GM12878 (cell line): ENCODE measurements at regions not wholly inside any gene's neighbourhood (a gene's known extent, or its start where the extent isn't known, plus 50 kb on each side); places are given as distances from the start of the nearest gene placed in this dataset.

Source experiments
- ATAC-seq: fragments of 200-7000 bp; cut with Tn5 transposase; 3 replicates; pipeline ENCODE4 v1.9.1; 2020; ENCODE audit warnings: mild to moderate bottlenecking, moderate library complexity
- BruUV-seq: library from RNA; stranded (reverse); fragments of 400-500 nt; replicated peaks from 2 replicates; lab custom pipeline; 2021; lab: Mats Ljungman, UMichigan
- CTCF ChIA-PET: fragments of 300-600 bp; sonication (Branson Sonifier 250); formaldehyde crosslinking; extraction: SDS; loops from one replicate; lab custom pipeline; 2021; ENCODE audit warnings: inconsistent platforms; lab: Yijun Ruan, JAX
- POLR2A ChIA-PET: fragments of 350-600 bp; formaldehyde crosslinking; extraction: SDS; loops from one replicate; lab custom pipeline; 2021; ENCODE audit warnings: inconsistent platforms; lab: Charles Lee
- RAD21 ChIA-PET: fragments of 300-600 bp; sonication (Branson Sonifier 250); formaldehyde crosslinking; loops from one replicate; lab custom pipeline; 2023; ENCODE audit warnings: antibody characterized with exemption; ENCODE audit not compliant: unreplicated experiment; lab: Charles Lee
- SMC1A ChIA-PET: fragments of 300-600 bp; sonication (Branson Sonifier 250); formaldehyde crosslinking; loops from one replicate; lab custom pipeline; 2023; ENCODE audit not compliant: unreplicated experiment, uncharacterized antibody; lab: Charles Lee
- DNase-seq: peaks from one replicate; pipeline ENCODE4 v3.0.0-alpha.2; 2011; ENCODE audit warnings: low read depth, low spot score
- FAIRE-seq: peaks from 3 replicates; lab custom pipeline; 2011; peaks lifted over from hg19 to GRCh38; lab: Jason Lieb, UNC
- H2AFZ ChIP-seq: 2 replicates; pipeline ENCODE4 v1.6.0; 2011; ENCODE audit warnings: low read depth, low read length, control low read depth; ENCODE audit not compliant: control insufficient read depth
- H3K27ac ChIP-seq: 2 replicates; pipeline ENCODE4 v1.5.1; 2011; ENCODE audit warnings: control low read depth; ENCODE audit not compliant: control insufficient read depth, insufficient read depth
- H3K27me3 ChIP-seq, 2 experiments: replicated peaks in 1 of 2; 2 replicates each; pipeline versions ENCODE4 v1.6.0 to v1.6.1; 2011; ENCODE audit warnings: low read length in 1 of 2; ENCODE audit not compliant: control insufficient read depth in 2 of 2, insufficient read depth in 2 of 2
- H3K36me3 ChIP-seq, 2 experiments: 2 replicates each; pipeline ENCODE4 v1.5.1; 2011; ENCODE audit warnings: low read length in 1 of 2; ENCODE audit not compliant: control insufficient read depth in 2 of 2, insufficient read depth in 2 of 2
- H3K4me1 ChIP-seq: 2 replicates; pipeline ENCODE4 v1.6.1; 2011; ENCODE audit warnings: mild to moderate bottlenecking, low read length, moderate library complexity, mixed read lengths; ENCODE audit not compliant: control insufficient read depth, insufficient read depth
- H3K4me2 ChIP-seq: 2 replicates; pipeline ENCODE4 v1.6.0; 2011; ENCODE audit warnings: control low read depth; ENCODE audit not compliant: control insufficient read depth, insufficient read depth
- H3K4me3 ChIP-seq: fragments of 200-600 bp; sonication (generic); 2 replicates; pipeline ENCODE4 v1.5.1; 2016
- H3K79me2 ChIP-seq: 2 replicates; pipeline ENCODE4 v1.6.0; 2011; ENCODE audit warnings: low read length; ENCODE audit not compliant: control insufficient read depth, insufficient read depth
- H3K9ac ChIP-seq: 2 replicates; pipeline ENCODE4 v1.8.0; 2011; ENCODE audit warnings: low read length, control low read depth, mixed read lengths; ENCODE audit not compliant: control insufficient read depth, insufficient read depth
- H3K9me3 ChIP-seq: replicated peaks from 3 replicates; pipeline ENCODE4 v1.5.1; 2011; ENCODE audit warnings: mild to moderate bottlenecking, low read length; ENCODE audit not compliant: control insufficient read depth, insufficient read depth
- H4K20me1 ChIP-seq: 2 replicates; pipeline ENCODE4 v1.6.0; 2011; ENCODE audit not compliant: control insufficient read depth, insufficient read depth
- CBX5 ChIP-seq: sonication (generic); IDR thresholded peaks from 2 replicates; pipeline ENCODE4 v1.6.1; 2016; ENCODE audit warnings: low read depth, moderate library complexity, mild to moderate bottlenecking, inconsistent platforms
- ETV6 ChIP-seq, 2 experiments: fragments of 450-650 bp in 1 of 2; IDR thresholded peaks in 1 of 2; conservative IDR thresholded peaks in 1 of 2; 2 replicates each; pipeline ENCODE4 v1.6.1; 2014; ENCODE audit warnings: antibody characterized with exemption in 1 of 2, borderline replicate concordance in 1 of 2, low read depth in 1 of 2, mild to moderate bottlenecking in 1 of 2, moderate library complexity in 1 of 2
- JUNB ChIP-seq: IDR thresholded peaks from 2 replicates; pipeline ENCODE4 v1.6.1; 2016; ENCODE audit warnings: antibody characterized with exemption, mild to moderate bottlenecking
- MTA3 ChIP-seq: IDR thresholded peaks from 2 replicates; pipeline ENCODE4 v1.6.1; 2012; ENCODE audit warnings: low read length, inconsistent platforms, borderline replicate concordance
- MXI1 ChIP-seq: fragments of 150-350 bp; IDR thresholded peaks from 2 replicates; pipeline ENCODE4 v1.6.1; 2011; ENCODE audit warnings: low read depth, mild to moderate bottlenecking, inconsistent platforms, low read length, improper control_type of control experiment
- NFXL1 ChIP-seq: fragments of 450-650 bp; IDR thresholded peaks from 2 replicates; pipeline ENCODE4 v1.6.1; 2017; ENCODE audit warnings: antibody characterized with exemption, mild to moderate bottlenecking, borderline replicate concordance
- SMC3 ChIP-seq: IDR thresholded peaks from 2 replicates; pipeline ENCODE4 v1.6.1; 2011; ENCODE audit warnings: low read length, improper control_type of control experiment, borderline replicate concordance
- STAT3 ChIP-seq: IDR thresholded peaks from 2 replicates; pipeline ENCODE4 v1.6.1; 2011; ENCODE audit warnings: low read depth, low read length, improper control_type of control experiment
- YY1 ChIP-seq: IDR thresholded peaks from 2 replicates; pipeline ENCODE4 v1.6.1; 2011; ENCODE audit warnings: low read depth, mild to moderate bottlenecking, low read length
- ZNF217 ChIP-seq: fragments of 450-650 bp; IDR thresholded peaks from 2 replicates; pipeline ENCODE4 v1.6.1; 2017; ENCODE audit warnings: antibody characterized with exemption, mild to moderate bottlenecking
- ZSCAN29 ChIP-seq: fragments of 450-650 bp; IDR thresholded peaks from 2 replicates; pipeline ENCODE4 v1.6.1; 2017; ENCODE audit warnings: mild to moderate bottlenecking, moderate library complexity
- ZZZ3 ChIP-seq: IDR thresholded peaks from 2 replicates; pipeline ENCODE4 v1.6.1; 2011; ENCODE audit warnings: low read depth; ENCODE audit not compliant: control insufficient read depth, insufficient read length
- WGBS: methylation state at CpG from one replicate; pipeline ENCODE4 v1.1.6; 2016; ENCODE audit warnings: low lambda C conversion rate; ENCODE audit not compliant: insufficient replicate concordance, insufficient coverage; ENCODE audit errors: missing lambda C conversion rate; 5-methylcytosine and 5-hydroxymethylcytosine counted together
- in situ Hi-C: fragments of 300-500 bp; cut with MboI; formaldehyde crosslinking; loops from 9 replicates; pipeline ENCODE4 v1.14.3; 2018; ENCODE audit warnings: mixed read lengths
- intact Hi-C: fragments of 100-400 bp; cut with micrococcal nuclease; formaldehyde crosslinking; loops from one replicate; pipeline ENCODE4 v1.14.2; 2022; ENCODE audit not compliant: unreplicated experiment
- TF ChIP-seq, protein P1 (sequence below): IDR thresholded peaks from 2 replicates; pipeline ENCODE4 v1.6.1; 2011; ENCODE audit warnings: borderline replicate concordance, low read depth, mild to moderate bottlenecking, moderate library complexity, mixed read lengths, low read length; ENCODE audit not compliant: insufficient read depth; ENCODE audit errors: extremely low read length
- TF ChIP-seq, protein P2 (sequence below): IDR thresholded peaks from 2 replicates; pipeline ENCODE4 v1.6.1; 2012; ENCODE audit warnings: low read length, inconsistent platforms
- TF ChIP-seq, protein P3 (sequence below): IDR thresholded peaks from 2 replicates; pipeline ENCODE4 v1.6.1; 2011; ENCODE audit warnings: borderline replicate concordance, low read depth, mild to moderate bottlenecking, moderate library complexity, low read length; ENCODE audit not compliant: insufficient read depth, poor library complexity, severe bottlenecking

DNA sequence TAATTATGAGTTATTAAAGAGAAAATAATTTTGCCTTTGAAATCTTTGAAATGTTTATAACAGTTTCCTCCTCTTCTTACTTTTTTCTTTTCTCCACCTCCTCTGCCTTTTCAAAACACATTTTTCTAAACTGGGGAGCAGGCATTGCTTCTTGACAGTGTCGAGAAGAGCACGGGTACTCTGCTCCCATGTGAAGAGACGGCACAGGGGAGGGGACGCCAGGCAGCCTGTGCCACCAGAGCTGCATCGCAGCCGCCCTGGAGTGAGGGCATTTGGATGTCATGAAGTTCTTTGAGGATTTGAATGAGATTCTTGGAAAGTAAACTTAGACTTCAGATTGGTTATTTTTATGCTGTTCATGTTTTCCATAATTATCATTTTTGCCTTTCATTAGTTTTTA is 149.7 kb downstream of the ACTR3B start (continued):
- TF ChIP-seq ZZZ3, result no peak
- TF ChIP-seq, protein P1, sequence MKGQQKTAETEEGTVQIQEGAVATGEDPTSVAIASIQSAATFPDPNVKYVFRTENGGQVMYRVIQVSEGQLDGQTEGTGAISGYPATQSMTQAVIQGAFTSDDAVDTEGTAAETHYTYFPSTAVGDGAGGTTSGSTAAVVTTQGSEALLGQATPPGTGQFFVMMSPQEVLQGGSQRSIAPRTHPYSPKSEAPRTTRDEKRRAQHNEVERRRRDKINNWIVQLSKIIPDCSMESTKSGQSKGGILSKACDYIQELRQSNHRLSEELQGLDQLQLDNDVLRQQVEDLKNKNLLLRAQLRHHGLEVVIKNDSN, result no peak
- no peak for TF ChIP-seq MTA3
- TF ChIP-seq, protein P2, sequence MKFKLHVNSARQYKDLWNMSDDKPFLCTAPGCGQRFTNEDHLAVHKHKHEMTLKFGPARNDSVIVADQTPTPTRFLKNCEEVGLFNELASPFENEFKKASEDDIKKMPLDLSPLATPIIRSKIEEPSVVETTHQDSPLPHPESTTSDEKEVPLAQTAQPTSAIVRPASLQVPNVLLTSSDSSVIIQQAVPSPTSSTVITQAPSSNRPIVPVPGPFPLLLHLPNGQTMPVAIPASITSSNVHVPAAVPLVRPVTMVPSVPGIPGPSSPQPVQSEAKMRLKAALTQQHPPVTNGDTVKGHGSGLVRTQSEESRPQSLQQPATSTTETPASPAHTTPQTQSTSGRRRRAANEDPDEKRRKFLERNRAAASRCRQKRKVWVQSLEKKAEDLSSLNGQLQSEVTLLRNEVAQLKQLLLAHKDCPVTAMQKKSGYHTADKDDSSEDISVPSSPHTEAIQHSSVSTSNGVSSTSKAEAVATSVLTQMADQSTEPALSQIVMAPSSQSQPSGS, result no peak
- no peak for TF ChIP-seq ETV6 (conservative IDR thresholded peaks at IDR 0.05 in 1 of 2, IDR thresholded peaks at IDR 0.05 in 1 of 2; ENCODE audit: borderline replicate concordance in 1 of 2, low read depth in 1 of 2)
- TF ChIP-seq YY1, result no peak
- no peak for TF ChIP-seq ZNF217
- TF ChIP-seq, all 136 proteins: peak for 0

DNA sequence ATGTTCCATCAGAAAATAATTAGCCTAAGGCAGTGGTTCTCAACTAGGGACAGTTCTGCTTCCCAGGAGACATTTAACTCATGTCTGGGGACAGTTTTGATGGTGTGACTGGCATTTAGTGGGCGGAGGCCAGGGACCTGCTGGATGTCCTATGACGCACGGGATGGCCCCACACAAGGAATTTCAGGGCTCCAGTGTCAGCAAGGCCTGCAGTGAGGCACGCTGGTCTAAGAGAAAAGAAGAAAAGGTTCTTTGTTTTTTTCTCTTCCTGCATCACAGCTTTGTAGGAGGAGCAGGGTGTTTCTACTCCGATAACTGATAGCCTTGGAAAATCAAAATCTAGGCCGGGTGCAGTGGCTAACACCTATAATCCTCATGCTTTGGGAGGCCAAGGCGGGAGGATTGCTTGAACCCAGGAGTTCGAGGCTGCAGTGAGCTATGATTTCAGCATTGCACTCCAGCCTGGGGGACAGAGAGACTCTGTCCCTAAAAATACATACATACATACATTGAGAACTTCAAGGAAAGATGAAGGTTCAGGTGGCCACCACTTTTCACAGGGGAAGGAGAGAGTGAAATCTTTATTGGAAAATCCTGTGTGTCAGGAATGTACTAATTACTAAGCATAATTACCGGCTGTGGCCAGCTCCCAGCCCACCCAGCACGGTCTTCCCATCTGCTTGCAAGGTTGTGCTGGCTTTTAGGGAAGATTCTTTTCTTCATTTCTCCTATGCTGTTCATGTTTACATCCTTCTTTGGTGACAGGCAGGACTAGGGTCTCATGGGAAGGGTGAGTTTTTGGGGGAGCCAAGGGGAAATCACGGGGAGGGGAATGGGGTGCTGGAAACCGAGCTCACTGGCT is 150.4 kb downstream of the ACTR3B start:
- ChIA-PET POLR2A (no interaction called here), RAD21 (no interaction called here), SMC1A (no interaction called here), CTCF (no interaction called here)
- H3K36me3 ChIP-seq, result no peaks in the 10 kb centered on the region
- no TSS peak for BruUV-seq
- H3K27ac ChIP-seq, result no peak overlapping the region
- in situ Hi-C loops (no loop called here), intact Hi-C loops (no loop called here)
- no peaks in the 10 kb centered on the region for H3K4me1 ChIP-seq
- H3K4me2 ChIP-seq, result no peak overlapping the region
- H3K79me2 ChIP-seq, result no peaks in the 10 kb centered on the region
- H3K9ac ChIP-seq, result no peak overlapping the region
- ATAC-seq, result no peak
- FAIRE-seq, result no peak
- no peaks in the 10 kb centered on the region for H3K9me3 ChIP-seq
- no peak overlapping the region for H3K4me3 ChIP-seq
- 19% methylated on average over 12 of the region's 12 CpGs for WGBS
- no peak overlapping the region for H2AFZ ChIP-seq
- no peak for DNase-seq
- H3K27me3 ChIP-seq, result no peaks in the 10 kb centered on the region
- H4K20me1 ChIP-seq, result no peaks in the 10 kb centered on the region
- TF ChIP-seq SMC3 (no peak), STAT3 (no peak), NFXL1 (no peak), ZSCAN29 (no peak), CBX5 (no peak), JUNB (no peak), MXI1 (no peak)
- TF ChIP-seq, protein P3, sequence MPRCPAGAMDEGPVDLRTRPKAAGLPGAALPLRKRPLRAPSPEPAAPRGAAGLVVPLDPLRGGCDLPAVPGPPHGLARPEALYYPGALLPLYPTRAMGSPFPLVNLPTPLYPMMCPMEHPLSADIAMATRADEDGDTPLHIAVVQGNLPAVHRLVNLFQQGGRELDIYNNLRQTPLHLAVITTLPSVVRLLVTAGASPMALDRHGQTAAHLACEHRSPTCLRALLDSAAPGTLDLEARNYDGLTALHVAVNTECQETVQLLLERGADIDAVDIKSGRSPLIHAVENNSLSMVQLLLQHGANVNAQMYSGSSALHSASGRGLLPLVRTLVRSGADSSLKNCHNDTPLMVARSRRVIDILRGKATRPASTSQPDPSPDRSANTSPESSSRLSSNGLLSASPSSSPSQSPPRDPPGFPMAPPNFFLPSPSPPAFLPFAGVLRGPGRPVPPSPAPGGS, result no peak
